ENCODE measurements at regions not wholly inside any gene's neighbourhood (a gene's known extent, or its start where the extent isn't known, plus 50 kb on each side); places are given as distances from the start of the nearest gene placed in this dataset.

DNA sequence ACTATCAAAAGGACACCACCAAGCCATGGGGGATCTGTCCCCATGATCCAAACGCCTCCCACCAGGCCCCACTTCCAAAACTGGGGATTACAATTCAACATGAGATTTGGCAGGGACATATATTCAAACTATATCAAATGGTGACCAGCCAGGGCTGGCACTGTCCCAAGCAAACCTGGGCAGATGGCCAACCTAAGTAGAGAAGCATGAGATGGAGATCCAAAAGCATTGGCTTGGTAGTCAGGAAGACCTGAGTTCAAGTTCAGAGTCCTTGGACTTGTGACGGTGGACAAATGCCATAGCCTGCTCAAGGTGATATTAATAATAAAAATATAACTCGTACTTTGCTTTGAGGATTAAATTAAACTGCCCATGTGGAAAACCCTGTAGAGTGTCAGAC, 79.2 kb upstream of the HS3ST1 start (continued):
- TF ChIP-seq POLR2A (IDR thresholded peaks at IDR 0.05; ENCODE audit: control extremely low read depth in 1 of 2, low read depth in 2 of 2, low read length in 2 of 2) (no peak), HDAC6 (IDR thresholded peaks at IDR 0.05; ENCODE audit: low read depth, low read length) (no peak), HDAC2 (IDR thresholded peaks at IDR 0.05; ENCODE audit: borderline replicate concordance in 1 of 2, low read depth in 2 of 2, low read length in 2 of 2) (no peak)
- TF ChIP-seq, protein P1, sequence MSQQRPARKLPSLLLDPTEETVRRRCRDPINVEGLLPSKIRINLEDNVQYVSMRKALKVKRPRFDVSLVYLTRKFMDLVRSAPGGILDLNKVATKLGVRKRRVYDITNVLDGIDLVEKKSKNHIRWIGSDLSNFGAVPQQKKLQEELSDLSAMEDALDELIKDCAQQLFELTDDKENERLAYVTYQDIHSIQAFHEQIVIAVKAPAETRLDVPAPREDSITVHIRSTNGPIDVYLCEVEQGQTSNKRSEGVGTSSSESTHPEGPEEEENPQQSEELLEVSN (IDR thresholded peaks at IDR 0.05): no peak
